ENCODE measurements at regions not wholly inside any gene's neighbourhood (a gene's known extent, or its start where the extent isn't known, plus 50 kb on each side); places are given as distances from the start of the nearest gene placed in this dataset.

GRCh38 chr5:105218018-105218417 is 1655.4 kb upstream of the NUDT12 start:
- intact Hi-C loops (cut with DNase I): no loop called here
- Histone ChIP-seq H3K27me3 (replicated peaks; ENCODE audit: insufficient read depth) (no peaks in the 10 kb centered on the region), H3K27ac (no peak overlapping the region), H3K36me3 (no peaks in the 10 kb centered on the region), H3K4me1 (replicated peaks) (no peaks in the 10 kb centered on the region), H3K4me3 (no peak overlapping the region), H3K9me3 (no peaks in the 10 kb centered on the region)
- 37% methylated on average over 1 of the region's 1 CpG for WGBS
- no peak for TF ChIP-seq POLR2AphosphoS5 (IDR thresholded peaks at IDR 0.05)
- DNase-seq (ENCODE audit: low spot score): no peak

- no peak for TF ChIP-seq CTCF (IDR thresholded peaks at IDR 0.05)
- TF ChIP-seq POLR2A (IDR thresholded peaks at IDR 0.05): no peak
- no peak for TF ChIP-seq POLR2AphosphoS5 (IDR thresholded peaks at IDR 0.05)
- H3K4me3 ChIP-seq: no peak overlapping the region
- DNase-seq (ENCODE audit: low spot score): no peak
- no peaks in the 10 kb centered on the region for H3K9me3 ChIP-seq
- H3K27me3 ChIP-seq (replicated peaks; ENCODE audit: insufficient read depth): no peaks in the 10 kb centered on the region
- intact Hi-C loops (cut with DNase I): no loop called here
- H3K27ac ChIP-seq: no peak overlapping the region
- no peaks in the 10 kb centered on the region for H3K36me3 ChIP-seq
- no peaks in the 10 kb centered on the region for H3K4me1 ChIP-seq (replicated peaks)
Measured at GRCh38 chr5:105213078-105213477, 1650.5 kb upstream of the NUDT12 start.

DNA sequence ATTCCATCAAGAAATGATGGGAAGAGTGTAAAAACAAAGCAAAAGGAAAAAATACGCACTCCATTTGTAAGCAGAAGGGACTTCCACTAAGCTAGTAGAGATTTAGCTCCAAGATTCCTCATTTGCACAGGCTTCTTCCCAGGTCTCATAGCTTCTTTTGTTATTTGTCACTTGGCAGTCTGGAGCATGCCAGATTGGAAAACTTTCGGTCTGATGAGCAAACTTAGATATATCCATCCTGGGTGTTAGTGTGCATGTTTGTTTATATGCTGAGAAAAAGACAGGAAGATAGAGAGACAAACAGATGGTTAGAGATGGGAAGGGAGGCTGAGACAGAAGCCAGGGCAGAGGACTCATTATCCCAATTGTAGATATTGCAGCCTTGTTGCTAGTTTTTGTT is 1644.5 kb upstream of the NUDT12 start:
- intact Hi-C loops (cut with DNase I): no loop called here

GRCh38 chr5:105197531-105197930 is 1634.9 kb upstream of the NUDT12 start:
- intact Hi-C loops (cut with DNase I): no loop called here

More for the DNA sequence above, 1644.5 kb upstream of the NUDT12 start:
- no peaks in the 10 kb centered on the region for H3K4me1 ChIP-seq (replicated peaks)
- no peak for TF ChIP-seq POLR2A (IDR thresholded peaks at IDR 0.05)
- no peak for TF ChIP-seq POLR2AphosphoS5 (IDR thresholded peaks at IDR 0.05)
- no peak for TF ChIP-seq CTCF (IDR thresholded peaks at IDR 0.05)
- no peak for DNase-seq (ENCODE audit: low spot score)
- H3K4me3 ChIP-seq: no peak overlapping the region
- 66% methylated on average over 2 of the region's 2 CpGs for WGBS
- no peak overlapping the region for H3K27ac ChIP-seq
- H3K27me3 ChIP-seq (replicated peaks; ENCODE audit: insufficient read depth): no peaks in the 10 kb centered on the region
- no peaks in the 10 kb centered on the region for H3K36me3 ChIP-seq
- no peaks in the 10 kb centered on the region for H3K9me3 ChIP-seq

GRCh38 chr5:105195765-105196164 is 1633.2 kb upstream of the NUDT12 start:
- intact Hi-C loops (cut with DNase I): no loop called here
- no peak for TF ChIP-seq CTCF (IDR thresholded peaks at IDR 0.05)
- no peak for TF ChIP-seq POLR2AphosphoS5 (IDR thresholded peaks at IDR 0.05)
- no peak for TF ChIP-seq POLR2A (IDR thresholded peaks at IDR 0.05)
- H3K9me3 ChIP-seq: no peaks in the 10 kb centered on the region
- no peak overlapping the region for H3K27ac ChIP-seq
- no peaks in the 10 kb centered on the region for H3K27me3 ChIP-seq (replicated peaks; ENCODE audit: insufficient read depth)
- no peaks in the 10 kb centered on the region for H3K36me3 ChIP-seq
- H3K4me3 ChIP-seq: no peak overlapping the region
- DNase-seq (ENCODE audit: low spot score): no peak
- H3K4me1 ChIP-seq (replicated peaks): no peaks in the 10 kb centered on the region

More at GRCh38 chr5:105197531-105197930, 1634.9 kb upstream of the NUDT12 start:
- Histone ChIP-seq H3K4me3 (no peak overlapping the region), H3K4me1 (replicated peaks) (no peaks in the 10 kb centered on the region), H3K36me3 (no peaks in the 10 kb centered on the region), H3K9me3 (no peaks in the 10 kb centered on the region), H3K27me3 (replicated peaks; ENCODE audit: insufficient read depth) (no peaks in the 10 kb centered on the region), H3K27ac (no peak overlapping the region)
- no peak for TF ChIP-seq CTCF (IDR thresholded peaks at IDR 0.05)
- 73% methylated on average over 3 of the region's 3 CpGs for WGBS
- no peak for DNase-seq (ENCODE audit: low spot score)
